K562 (cell line): ENCODE measurements at regions not wholly inside any gene's neighbourhood (a gene's known extent, or its start where the extent isn't known, plus 50 kb on each side); places are given as distances from the start of the nearest gene placed in this dataset.

Source experiments
- BACH1 ChIP-seq: fragments of 200-800 bp; sonication (Bioruptor generic); IDR thresholded peaks from 2 replicates; pipeline ENCODE4 v1.6.1; 2016; ENCODE audit warnings: missing genetic modification characterization, missing compliant biosample characterization
- EZH2 ChIP-seq: IDR thresholded peaks from 2 replicates; pipeline ENCODE4 v1.6.1; 2012; ENCODE audit warnings: low read depth, mild to moderate bottlenecking, inconsistent platforms, low read length, borderline replicate concordance

DNA sequence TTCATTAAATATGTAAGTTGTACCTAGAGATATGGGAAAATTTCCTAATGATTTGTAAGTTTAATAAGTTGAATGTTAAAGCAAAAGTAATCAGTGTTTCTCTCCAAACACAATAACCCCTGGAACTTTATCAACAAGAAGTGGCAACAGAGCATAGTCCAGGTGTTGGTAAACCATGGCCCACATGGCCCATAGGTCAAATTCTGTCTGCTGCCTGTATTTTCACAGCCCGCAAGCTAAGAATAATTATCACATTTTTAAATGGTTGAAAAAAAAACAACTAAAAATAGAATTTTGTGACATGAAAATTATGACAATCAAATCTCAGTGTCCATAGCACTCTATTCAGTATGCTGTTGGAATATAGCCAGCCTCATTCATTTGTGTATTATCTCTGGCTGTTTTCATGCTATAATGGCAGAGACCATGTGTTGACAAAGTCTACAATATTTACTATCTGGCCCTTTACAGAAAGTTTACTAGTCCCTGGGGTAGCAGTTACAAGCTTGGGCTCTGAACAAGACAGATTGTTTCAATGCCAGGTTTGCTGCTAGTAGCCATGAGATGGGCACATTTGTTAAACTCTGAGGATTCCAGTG is 395.8 kb downstream of the GASK1B start:
- TF ChIP-seq BACH1 (tag) (no peak), EZH2 (no peak)
